ENCODE measurements at regions not wholly inside any gene's neighbourhood (a gene's known extent, or its start where the extent isn't known, plus 50 kb on each side); places are given as distances from the start of the nearest gene placed in this dataset.
"Not testable (repeated sequence)": the region's sequence is repeated elsewhere in the genome, so short reads cannot be mapped to it uniquely, and the experiment has no call there.

GRCh38 chr3:62951880-62952279 lies 76.7 kb upstream of the CADPS start:
- H3K27ac ChIP-seq (ENCODE audit: low read depth, low read length); H3K79me2 ChIP-seq (ENCODE audit: insufficient read depth, low read length); H4K20me1 ChIP-seq (ENCODE audit: insufficient read depth); POLR2A ChIA-PET; H3K4me3 ChIP-seq (replicated peaks in 1 of 2; ENCODE audit: low read depth in 1 of 2, low read length in 2 of 2); ATAC-seq; DNase-seq (ENCODE audit: low read depth, low spot score); H3K9me3 ChIP-seq (ENCODE audit: control insufficient read depth in 1 of 2, insufficient read depth in 1 of 2, low read depth in 1 of 2, low read length in 2 of 2); H3K9me2 ChIP-seq (ENCODE audit: insufficient read depth); H3K4me1 ChIP-seq (ENCODE audit: control insufficient read depth in 1 of 2, insufficient read depth in 2 of 2, low read length in 2 of 2); H3K36me3 ChIP-seq (ENCODE audit: control insufficient read depth in 1 of 2, insufficient read depth in 2 of 2, low read length in 2 of 2); H3K4me2 ChIP-seq (ENCODE audit: low read length); BruUV-seq (replicated peaks); RAD21 ChIA-PET (ENCODE audit: low non-redundant PET in 1 of 2, low total read pairs in 2 of 2, uncharacterized antibody in 2 of 2, unreplicated experiment in 2 of 2); intact Hi-C loops (cut with micrococcal nuclease); H2AFZ ChIP-seq (ENCODE audit: low read depth, low read length, poor library complexity, severe bottlenecking); CTCF ChIA-PET; H3K27me3 ChIP-seq (ENCODE audit: insufficient read depth, low read length); H3K9ac ChIP-seq (ENCODE audit: low read length): not testable (repeated sequence)

DNA sequence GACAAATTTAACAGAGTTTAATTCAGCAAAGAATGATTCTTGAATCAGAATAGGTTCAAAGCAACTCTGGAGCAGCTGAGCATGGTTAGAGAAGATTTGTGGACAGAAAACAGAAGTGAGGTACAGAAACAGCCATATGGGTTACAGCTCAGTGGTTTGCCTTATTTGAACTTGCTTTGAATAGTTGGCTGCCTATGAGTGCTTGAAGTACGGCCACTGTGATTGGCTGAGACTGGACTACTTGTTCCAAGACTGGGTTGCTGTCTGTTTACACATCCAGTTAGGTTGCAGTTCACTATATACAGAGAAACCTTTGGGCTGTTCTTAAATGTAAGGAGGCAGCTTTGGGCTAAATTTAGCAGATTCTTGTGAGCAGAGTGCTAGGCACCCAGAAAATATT lies 79.4 kb upstream of the CADPS start:
- no peak for ATAC-seq
- no peak for DNase-seq (ENCODE audit: low read depth, low spot score)
- Histone ChIP-seq H3K27me3 (ENCODE audit: insufficient read depth, low read length) (no peaks in the 10 kb centered on the region), H3K36me3 (ENCODE audit: control insufficient read depth in 1 of 2, insufficient read depth in 2 of 2, low read length in 2 of 2) (no peaks in the 10 kb centered on the region), H3K9me3 (ENCODE audit: control insufficient read depth in 1 of 2, insufficient read depth in 1 of 2, low read depth in 1 of 2, low read length in 2 of 2) (no peaks in the 10 kb centered on the region), H2AFZ (ENCODE audit: low read depth, low read length, poor library complexity, severe bottlenecking) (no peak overlapping the region), H3K4me1 (ENCODE audit: control insufficient read depth in 1 of 2, insufficient read depth in 2 of 2, low read length in 2 of 2) (no peaks in the 10 kb centered on the region), H3K4me2 (ENCODE audit: low read length) (no peak overlapping the region), H3K27ac (ENCODE audit: low read depth, low read length) (no peak overlapping the region), H3K9ac (ENCODE audit: low read length) (no peak overlapping the region), H3K79me2 (ENCODE audit: insufficient read depth, low read length) (no peaks in the 10 kb centered on the region), H3K4me3 (replicated peaks in 1 of 2; ENCODE audit: low read depth in 1 of 2, low read length in 2 of 2) (no peak overlapping the region), H3K9me2 (ENCODE audit: insufficient read depth) (no peaks in the 10 kb centered on the region), H4K20me1 (ENCODE audit: insufficient read depth) (no peaks in the 10 kb centered on the region)
- ChIA-PET RAD21 (ENCODE audit: low non-redundant PET in 1 of 2, low total read pairs in 2 of 2, uncharacterized antibody in 2 of 2, unreplicated experiment in 2 of 2) (no interaction called here), CTCF (no interaction called here), POLR2A (no interaction called here)
- intact Hi-C loops (cut with micrococcal nuclease), result no loop called here
- TF ChIP-seq EZH2phosphoT487 (IDR thresholded peaks at IDR 0.05; ENCODE audit: borderline replicate concordance), result no peak
- TF ChIP-seq ZNF274 (IDR thresholded peaks at IDR 0.05; ENCODE audit: low read depth, low read length), result no peak
- no peak for TF ChIP-seq SRF (IDR thresholded peaks at IDR 0.05; ENCODE audit: low read depth)
- no peak for TF ChIP-seq JUND (IDR thresholded peaks at IDR 0.05)
- no peak for TF ChIP-seq EGR1 (IDR thresholded peaks at IDR 0.05; ENCODE audit: low read depth)
- no peak for TF ChIP-seq SP1 (IDR thresholded peaks at IDR 0.05; ENCODE audit: low read depth)
- BruUV-seq (replicated peaks), result no TSS peak
